ENCODE measurements at regions not wholly inside any gene's neighbourhood (a gene's known extent, or its start where the extent isn't known, plus 50 kb on each side); places are given as distances from the start of the nearest gene placed in this dataset.

DNA sequence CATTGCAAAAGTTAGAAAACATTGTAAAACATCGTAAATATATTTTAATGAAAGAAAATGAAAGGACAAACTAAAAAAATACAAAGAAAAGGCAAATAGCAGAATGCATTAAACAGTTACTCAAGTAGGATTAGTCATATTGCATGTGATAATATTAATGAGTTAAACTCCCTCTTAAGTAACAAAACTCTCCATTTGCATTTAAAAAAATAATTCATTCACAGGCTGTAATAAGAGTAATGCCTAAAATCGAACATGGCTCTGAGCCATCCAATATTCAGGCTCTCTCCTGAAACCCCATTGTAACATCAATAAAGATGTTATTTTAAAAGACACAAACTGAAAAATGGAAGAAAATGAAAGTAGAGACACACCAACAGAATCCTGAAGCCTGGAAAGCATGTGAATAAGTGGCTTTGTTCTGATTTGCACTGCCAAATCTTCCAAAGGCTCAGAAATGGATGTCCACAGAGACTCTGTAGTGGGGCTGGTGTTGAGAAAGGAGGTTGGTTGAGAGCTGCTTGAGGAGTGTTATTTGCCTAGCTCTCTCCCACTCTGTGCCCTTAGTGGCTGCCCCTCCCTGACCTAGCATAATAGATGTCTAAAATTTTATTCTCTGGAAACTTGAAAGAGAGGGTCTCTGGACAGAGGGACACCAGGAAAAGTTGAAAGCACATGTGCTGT lies 268.3 kb upstream of the MEOX2 start:
- TF ChIP-seq, protein P1, sequence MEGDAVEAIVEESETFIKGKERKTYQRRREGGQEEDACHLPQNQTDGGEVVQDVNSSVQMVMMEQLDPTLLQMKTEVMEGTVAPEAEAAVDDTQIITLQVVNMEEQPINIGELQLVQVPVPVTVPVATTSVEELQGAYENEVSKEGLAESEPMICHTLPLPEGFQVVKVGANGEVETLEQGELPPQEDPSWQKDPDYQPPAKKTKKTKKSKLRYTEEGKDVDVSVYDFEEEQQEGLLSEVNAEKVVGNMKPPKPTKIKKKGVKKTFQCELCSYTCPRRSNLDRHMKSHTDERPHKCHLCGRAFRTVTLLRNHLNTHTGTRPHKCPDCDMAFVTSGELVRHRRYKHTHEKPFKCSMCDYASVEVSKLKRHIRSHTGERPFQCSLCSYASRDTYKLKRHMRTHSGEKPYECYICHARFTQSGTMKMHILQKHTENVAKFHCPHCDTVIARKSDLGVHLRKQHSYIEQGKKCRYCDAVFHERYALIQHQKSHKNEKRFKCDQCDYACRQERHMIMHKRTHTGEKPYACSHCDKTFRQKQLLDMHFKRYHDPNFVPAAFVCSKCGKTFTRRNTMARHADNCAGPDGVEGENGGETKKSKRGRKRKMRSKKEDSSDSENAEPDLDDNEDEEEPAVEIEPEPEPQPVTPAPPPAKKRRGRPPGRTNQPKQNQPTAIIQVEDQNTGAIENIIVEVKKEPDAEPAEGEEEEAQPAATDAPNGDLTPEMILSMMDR (IDR thresholded peaks at IDR 0.05; ENCODE audit: insufficient read depth, low read depth, low read length), result no peak
- Histone ChIP-seq H3K36me3 (ENCODE audit: control insufficient read depth, insufficient read depth, low read length) (no peaks in the 10 kb centered on the region), H3K27me3 (ENCODE audit: control insufficient read depth, insufficient read depth, low read length) (no peaks in the 10 kb centered on the region), H3K4me3 (ENCODE audit: low read depth, low read length) (no peak overlapping the region)
- DNase-seq (ENCODE audit: low read depth), result no peak
- POLR2A ChIA-PET, result no interaction called here
- CTCF ChIA-PET, result no interaction called here

DNA sequence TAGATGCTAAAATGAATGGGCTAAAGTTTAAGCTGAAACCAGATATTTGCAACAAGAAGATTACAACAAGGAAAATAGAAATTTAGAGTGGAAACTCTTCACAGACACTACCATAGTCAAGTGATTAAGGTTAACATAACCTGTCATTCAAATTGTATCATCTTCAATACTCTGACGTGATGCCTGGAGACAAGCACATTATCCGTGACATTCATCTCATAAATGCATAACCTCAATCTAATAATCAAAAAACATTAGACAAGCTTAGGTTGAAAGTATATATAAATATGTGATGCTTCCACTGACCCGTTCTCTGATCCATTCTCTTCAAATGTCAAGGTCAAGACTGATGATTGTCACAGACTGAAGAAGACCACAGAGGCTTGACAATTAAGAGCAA lies 263.8 kb upstream of the MEOX2 start:
- ChIA-PET POLR2A (no interaction called here), CTCF (no interaction called here)
- TF ChIP-seq, protein P1 (IDR thresholded peaks at IDR 0.05; ENCODE audit: insufficient read depth, low read depth, low read length), result no peak
- no peak for DNase-seq (ENCODE audit: low read depth)
- no peaks in the 10 kb centered on the region for H3K36me3 ChIP-seq (ENCODE audit: control insufficient read depth, insufficient read depth, low read length)
- H3K27me3 ChIP-seq (ENCODE audit: control insufficient read depth, insufficient read depth, low read length), result no peaks in the 10 kb centered on the region
- no peak overlapping the region for H3K4me3 ChIP-seq (ENCODE audit: low read depth, low read length)

DNA sequence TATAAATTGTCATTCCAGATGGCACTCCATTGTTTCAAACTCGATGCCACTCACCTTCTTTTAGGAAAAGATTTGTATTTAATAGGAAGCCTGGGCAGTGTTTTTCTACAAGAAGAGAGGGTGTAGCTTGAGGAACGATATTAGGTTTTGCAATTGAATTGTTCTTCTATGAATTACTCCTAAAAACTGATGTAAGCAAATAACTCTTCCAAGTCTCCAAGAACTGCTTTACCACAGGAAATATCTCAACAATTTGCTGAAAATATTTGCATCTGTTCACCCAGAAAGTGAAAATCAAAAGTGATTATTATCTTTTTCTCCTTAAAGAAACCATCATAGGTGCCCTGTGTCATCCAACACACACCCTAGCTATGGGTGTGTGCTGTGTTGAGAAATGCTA lies 261.3 kb upstream of the MEOX2 start:
- TF ChIP-seq, protein P1 (IDR thresholded peaks at IDR 0.05; ENCODE audit: insufficient read depth, low read depth, low read length), result no peak
- ChIA-PET POLR2A (interaction anchor here (0.7 kb wide), 1 partner anchor 116 kb away, joined by 3 read pairs; no protein-coding TSS in a partner anchor), CTCF (no interaction called here)
- H3K4me3 ChIP-seq (ENCODE audit: low read depth, low read length), result no peak overlapping the region
- no peaks in the 10 kb centered on the region for H3K36me3 ChIP-seq (ENCODE audit: control insufficient read depth, insufficient read depth, low read length)
- no peak for DNase-seq (ENCODE audit: low read depth)
- no peaks in the 10 kb centered on the region for H3K27me3 ChIP-seq (ENCODE audit: control insufficient read depth, insufficient read depth, low read length)

DNA sequence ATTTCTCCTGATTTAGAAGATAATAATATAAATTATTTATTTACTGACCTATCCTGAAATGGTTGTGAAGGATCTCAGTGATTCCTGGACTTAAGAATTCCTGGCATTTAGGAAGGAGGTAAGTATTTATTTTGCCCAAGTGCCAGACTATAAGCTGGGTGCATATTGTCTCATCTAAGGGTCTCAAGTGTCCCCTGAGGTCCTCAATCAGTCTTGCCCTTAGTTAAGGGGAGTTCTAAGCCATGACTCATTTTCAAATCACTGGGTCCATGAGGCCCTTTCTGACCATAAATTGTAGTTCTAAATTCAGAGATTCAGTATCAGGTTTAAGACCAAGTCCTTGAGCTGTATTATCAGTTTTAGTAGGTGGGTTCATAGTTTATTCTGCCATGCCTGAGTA lies 251.6 kb upstream of the MEOX2 start:
- POLR2A ChIA-PET, result no interaction called here
- TF ChIP-seq, protein P1 (IDR thresholded peaks at IDR 0.05; ENCODE audit: insufficient read depth, low read depth, low read length), result no peak
- DNase-seq (ENCODE audit: low read depth), result no peak
- no peak overlapping the region for H3K4me3 ChIP-seq (ENCODE audit: low read depth, low read length)
- no peaks in the 10 kb centered on the region for H3K27me3 ChIP-seq (ENCODE audit: control insufficient read depth, insufficient read depth, low read length)
- no peaks in the 10 kb centered on the region for H3K36me3 ChIP-seq (ENCODE audit: control insufficient read depth, insufficient read depth, low read length)
- CTCF ChIA-PET, result no interaction called here

DNA sequence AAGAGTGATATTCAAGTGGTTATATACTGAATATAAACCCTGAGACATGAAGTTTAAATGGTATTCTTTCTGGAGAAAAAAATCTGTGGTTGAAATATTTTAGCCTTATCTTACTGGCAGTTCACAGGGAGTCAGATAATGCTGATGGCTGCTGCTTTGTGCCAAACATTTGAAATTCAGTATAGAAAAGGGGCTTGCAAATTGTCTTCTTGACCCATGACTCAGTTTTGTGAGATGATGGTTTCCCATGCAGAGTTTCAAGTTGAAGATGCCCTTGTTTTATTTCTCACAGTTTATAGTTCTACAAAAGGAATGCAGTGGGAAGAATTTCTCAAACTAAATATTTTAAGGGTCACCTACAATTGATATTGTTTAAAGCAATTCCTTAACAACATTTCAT lies 251.1 kb upstream of the MEOX2 start:
- ChIA-PET POLR2A (no interaction called here), CTCF (no interaction called here)
- no peak overlapping the region for H3K4me3 ChIP-seq (ENCODE audit: low read depth, low read length)
- TF ChIP-seq, protein P1 (IDR thresholded peaks at IDR 0.05; ENCODE audit: insufficient read depth, low read depth, low read length), result no peak
- H3K36me3 ChIP-seq (ENCODE audit: control insufficient read depth, insufficient read depth, low read length), result no peaks in the 10 kb centered on the region
- no peak for DNase-seq (ENCODE audit: low read depth)
- no peaks in the 10 kb centered on the region for H3K27me3 ChIP-seq (ENCODE audit: control insufficient read depth, insufficient read depth, low read length)
